HEK293 (cell line): ENCODE measurements at regions not wholly inside any gene's neighbourhood (a gene's known extent, or its start where the extent isn't known, plus 50 kb on each side); places are given as distances from the start of the nearest gene placed in this dataset.

Experiments
- MYNN ChIP-seq: fragments of 450-650 bp; formaldehyde crosslinking; IDR thresholded peaks from 2 replicates; pipeline ENCODE4 v1.5.1; 2016; ENCODE audit warnings: missing biosample characterization, missing genetic modification characterization, borderline replicate concordance
- YY1 ChIP-seq: fragments of 450-650 bp; formaldehyde crosslinking; IDR thresholded peaks from 2 replicates; pipeline ENCODE4 v1.5.1; 2018; ENCODE audit warnings: missing biosample characterization, missing genetic modification characterization
- ZNF132 ChIP-seq: fragments of 450-650 bp; formaldehyde crosslinking; IDR thresholded peaks from 2 replicates; pipeline ENCODE4 v1.5.1; 2017; ENCODE audit warnings: missing biosample characterization, missing genetic modification characterization, borderline replicate concordance
- ZNF133 ChIP-seq: fragments of 450-650 bp; formaldehyde crosslinking; IDR thresholded peaks from 2 replicates; pipeline ENCODE4 v1.5.1; 2016; ENCODE audit warnings: missing biosample characterization, missing genetic modification characterization
- ZNF311 ChIP-seq: fragments of 450-650 bp; formaldehyde crosslinking; IDR thresholded peaks from 2 replicates; pipeline ENCODE4 v1.5.1; 2017; ENCODE audit warnings: missing biosample characterization, missing genetic modification characterization, borderline replicate concordance
- ZNF37A ChIP-seq: fragments of 450-650 bp; IDR thresholded peaks from 2 replicates; pipeline ENCODE4 v1.5.1; 2018; ENCODE audit warnings: missing biosample characterization, missing genetic modification characterization
- TF ChIP-seq, protein P1 (sequence below): fragments of 450-650 bp; formaldehyde crosslinking; IDR thresholded peaks from 2 replicates; pipeline ENCODE4 v1.5.1; 2016; ENCODE audit warnings: missing biosample characterization, missing genetic modification characterization
- TF ChIP-seq, protein P2 (sequence below): fragments of 450-650 bp; formaldehyde crosslinking; optimal IDR thresholded peaks from 2 replicates; pipeline ENCODE3; 2016; ENCODE audit warnings: missing biosample characterization, mild to moderate bottlenecking, missing genetic modification characterization
- TF ChIP-seq, protein P3 (sequence below): fragments of 450-650 bp; formaldehyde crosslinking; IDR thresholded peaks from 2 replicates; pipeline ENCODE4 v1.5.1; 2016; ENCODE audit warnings: missing biosample characterization, missing genetic modification characterization
- TF ChIP-seq, protein P4 (sequence below): fragments of 450-650 bp; formaldehyde crosslinking; IDR thresholded peaks from 2 replicates; pipeline ENCODE4 v1.5.1; 2016; ENCODE audit warnings: missing biosample characterization, missing genetic modification characterization

DNA sequence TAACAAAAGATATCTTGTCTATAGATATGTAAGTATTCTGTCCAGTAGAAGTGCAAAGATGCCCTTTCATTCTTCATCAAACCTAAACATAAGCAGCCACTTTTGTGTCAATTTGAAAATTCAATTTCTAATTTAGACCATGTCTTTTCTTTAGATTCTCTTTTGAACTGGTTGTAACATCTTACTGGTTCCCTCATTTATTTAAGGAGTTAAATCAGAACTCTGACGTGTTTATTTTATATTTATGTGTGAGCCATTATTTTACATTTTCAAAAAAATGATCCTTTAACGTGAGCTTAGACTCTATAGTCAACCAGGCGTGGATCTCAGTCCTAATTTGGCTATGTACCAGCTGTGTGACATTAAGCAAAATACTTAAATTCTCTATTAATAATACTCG, 74.0 kb upstream of the PHYHIPL start:
- TF ChIP-seq, protein P1, sequence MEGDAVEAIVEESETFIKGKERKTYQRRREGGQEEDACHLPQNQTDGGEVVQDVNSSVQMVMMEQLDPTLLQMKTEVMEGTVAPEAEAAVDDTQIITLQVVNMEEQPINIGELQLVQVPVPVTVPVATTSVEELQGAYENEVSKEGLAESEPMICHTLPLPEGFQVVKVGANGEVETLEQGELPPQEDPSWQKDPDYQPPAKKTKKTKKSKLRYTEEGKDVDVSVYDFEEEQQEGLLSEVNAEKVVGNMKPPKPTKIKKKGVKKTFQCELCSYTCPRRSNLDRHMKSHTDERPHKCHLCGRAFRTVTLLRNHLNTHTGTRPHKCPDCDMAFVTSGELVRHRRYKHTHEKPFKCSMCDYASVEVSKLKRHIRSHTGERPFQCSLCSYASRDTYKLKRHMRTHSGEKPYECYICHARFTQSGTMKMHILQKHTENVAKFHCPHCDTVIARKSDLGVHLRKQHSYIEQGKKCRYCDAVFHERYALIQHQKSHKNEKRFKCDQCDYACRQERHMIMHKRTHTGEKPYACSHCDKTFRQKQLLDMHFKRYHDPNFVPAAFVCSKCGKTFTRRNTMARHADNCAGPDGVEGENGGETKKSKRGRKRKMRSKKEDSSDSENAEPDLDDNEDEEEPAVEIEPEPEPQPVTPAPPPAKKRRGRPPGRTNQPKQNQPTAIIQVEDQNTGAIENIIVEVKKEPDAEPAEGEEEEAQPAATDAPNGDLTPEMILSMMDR (tag by site-specific recombination), result no peak
- no peak for TF ChIP-seq ZNF133 (tag by site-specific recombination)
- TF ChIP-seq, protein P2, sequence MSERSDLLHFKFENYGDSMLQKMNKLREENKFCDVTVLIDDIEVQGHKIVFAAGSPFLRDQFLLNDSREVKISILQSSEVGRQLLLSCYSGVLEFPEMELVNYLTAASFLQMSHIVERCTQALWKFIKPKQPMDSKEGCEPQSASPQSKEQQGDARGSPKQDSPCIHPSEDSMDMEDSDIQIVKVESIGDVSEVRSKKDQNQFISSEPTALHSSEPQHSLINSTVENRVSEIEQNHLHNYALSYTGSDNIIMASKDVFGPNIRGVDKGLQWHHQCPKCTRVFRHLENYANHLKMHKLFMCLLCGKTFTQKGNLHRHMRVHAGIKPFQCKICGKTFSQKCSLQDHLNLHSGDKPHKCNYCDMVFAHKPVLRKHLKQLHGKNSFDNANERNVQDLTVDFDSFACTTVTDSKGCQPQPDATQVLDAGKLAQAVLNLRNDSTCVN (tag by site-specific recombination), result no peak
- TF ChIP-seq YY1, result no peak
- TF ChIP-seq, protein P3, sequence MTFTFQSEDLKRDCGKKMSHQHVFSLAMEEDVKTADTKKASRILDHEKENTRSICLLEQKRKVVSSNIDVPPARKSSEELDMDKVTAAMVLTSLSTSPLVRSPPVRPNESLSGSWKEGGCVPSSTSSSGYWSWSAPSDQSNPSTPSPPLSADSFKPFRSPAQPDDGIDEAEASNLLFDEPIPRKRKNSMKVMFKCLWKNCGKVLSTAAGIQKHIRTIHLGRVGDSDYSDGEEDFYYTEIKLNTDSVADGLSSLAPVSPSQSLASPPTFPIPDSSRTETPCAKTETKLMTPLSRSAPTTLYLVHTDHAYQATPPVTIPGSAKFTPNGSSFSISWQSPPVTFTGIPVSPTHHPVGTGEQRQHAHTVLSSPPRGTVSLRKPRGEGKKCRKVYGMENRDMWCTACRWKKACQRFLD (tag by site-specific recombination), result no peak
- TF ChIP-seq, protein P4, sequence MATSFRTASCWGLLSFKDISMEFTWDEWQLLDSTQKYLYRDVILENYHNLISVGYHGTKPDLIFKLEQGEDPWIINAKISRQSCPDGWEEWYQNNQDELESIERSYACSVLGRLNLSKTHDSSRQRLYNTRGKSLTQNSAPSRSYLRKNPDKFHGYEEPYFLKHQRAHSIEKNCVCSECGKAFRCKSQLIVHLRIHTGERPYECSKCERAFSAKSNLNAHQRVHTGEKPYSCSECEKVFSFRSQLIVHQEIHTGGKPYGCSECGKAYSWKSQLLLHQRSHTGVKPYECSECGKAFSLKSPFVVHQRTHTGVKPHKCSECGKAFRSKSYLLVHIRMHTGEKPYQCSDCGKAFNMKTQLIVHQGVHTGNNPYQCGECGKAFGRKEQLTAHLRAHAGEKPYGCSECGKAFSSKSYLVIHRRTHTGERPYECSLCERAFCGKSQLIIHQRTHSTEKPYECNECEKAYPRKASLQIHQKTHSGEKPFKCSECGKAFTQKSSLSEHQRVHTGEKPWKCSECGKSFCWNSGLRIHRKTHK (tag by site-specific recombination), result no peak
- no peak for TF ChIP-seq ZNF132 (tag by site-specific recombination)
- TF ChIP-seq ZNF311, result no peak
- no peak for TF ChIP-seq ZNF37A (tag by site-specific recombination)
- no peak for TF ChIP-seq MYNN (tag by site-specific recombination)
